HFFc6 (cell line): ENCODE measurements at regions not wholly inside any gene's neighbourhood (a gene's known extent, or its start where the extent isn't known, plus 50 kb on each side); places are given as distances from the start of the nearest gene placed in this dataset.

Source experiments
- DNase-seq: peaks from one replicate; pipeline ENCODE4 v3.0.0-alpha.2; 2018
- H3K27ac Mint-ChIP-seq: 2 replicates; pipeline ENCODE4 v1.8.0; 2020; ENCODE audit warnings: mild to moderate bottlenecking, mixed read lengths
- H3K27me3 Mint-ChIP-seq: 2 replicates; pipeline ENCODE4 v1.8.0; 2021; ENCODE audit warnings: mild to moderate bottlenecking, moderate library complexity, mixed read lengths; ENCODE audit not compliant: insufficient read depth
- H3K36me3 Mint-ChIP-seq: 2 replicates; pipeline ENCODE4 v1.8.0; 2021; ENCODE audit warnings: low read depth, mixed read lengths
- H3K4me1 Mint-ChIP-seq: 2 replicates; pipeline ENCODE4 v1.8.0; 2020; ENCODE audit warnings: low read depth, mixed read lengths
- H3K4me3 Mint-ChIP-seq: 2 replicates; pipeline ENCODE4 v1.8.0; 2020; ENCODE audit warnings: mild to moderate bottlenecking, moderate library complexity, mixed read lengths
- H3K9me3 Mint-ChIP-seq: 2 replicates; pipeline ENCODE4 v1.8.0; 2020; ENCODE audit warnings: mild to moderate bottlenecking, mixed read lengths
- TF ChIP-seq, protein P1 (sequence below): fragments of 200-600 bp; sonication (generic); IDR thresholded peaks from 2 replicates; pipeline ENCODE4 v1.5.0; 2021; ENCODE audit warnings: antibody characterized with exemption, mild to moderate bottlenecking

DNA sequence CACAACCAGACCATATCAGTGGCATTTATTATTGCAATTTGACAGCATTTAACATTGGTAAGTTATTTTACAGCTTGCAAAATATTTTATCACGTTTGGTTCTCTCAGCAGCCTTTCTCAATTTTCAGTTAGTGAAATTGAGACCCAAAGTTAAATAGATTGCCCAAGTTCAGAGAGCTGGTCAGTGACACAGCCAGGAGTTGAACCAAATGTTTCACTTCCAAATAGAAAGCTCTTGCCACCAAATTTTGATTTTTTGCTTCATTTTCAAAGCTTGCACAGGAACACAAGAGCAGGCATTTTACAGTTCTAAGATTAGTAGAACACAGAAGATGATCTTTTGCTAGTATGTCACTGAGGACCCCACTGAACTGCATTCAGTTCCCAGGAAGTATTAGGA, 271.5 kb upstream of the C9orf72 start:
- H3K9me3 Mint-ChIP-seq, result peaks cover 54% of the 10 kb centered on the region
- H3K36me3 Mint-ChIP-seq, result no peaks in the 10 kb centered on the region; the same call in 1 of the 2 replicates
- DNase-seq, result no peak
- TF ChIP-seq, protein P1, sequence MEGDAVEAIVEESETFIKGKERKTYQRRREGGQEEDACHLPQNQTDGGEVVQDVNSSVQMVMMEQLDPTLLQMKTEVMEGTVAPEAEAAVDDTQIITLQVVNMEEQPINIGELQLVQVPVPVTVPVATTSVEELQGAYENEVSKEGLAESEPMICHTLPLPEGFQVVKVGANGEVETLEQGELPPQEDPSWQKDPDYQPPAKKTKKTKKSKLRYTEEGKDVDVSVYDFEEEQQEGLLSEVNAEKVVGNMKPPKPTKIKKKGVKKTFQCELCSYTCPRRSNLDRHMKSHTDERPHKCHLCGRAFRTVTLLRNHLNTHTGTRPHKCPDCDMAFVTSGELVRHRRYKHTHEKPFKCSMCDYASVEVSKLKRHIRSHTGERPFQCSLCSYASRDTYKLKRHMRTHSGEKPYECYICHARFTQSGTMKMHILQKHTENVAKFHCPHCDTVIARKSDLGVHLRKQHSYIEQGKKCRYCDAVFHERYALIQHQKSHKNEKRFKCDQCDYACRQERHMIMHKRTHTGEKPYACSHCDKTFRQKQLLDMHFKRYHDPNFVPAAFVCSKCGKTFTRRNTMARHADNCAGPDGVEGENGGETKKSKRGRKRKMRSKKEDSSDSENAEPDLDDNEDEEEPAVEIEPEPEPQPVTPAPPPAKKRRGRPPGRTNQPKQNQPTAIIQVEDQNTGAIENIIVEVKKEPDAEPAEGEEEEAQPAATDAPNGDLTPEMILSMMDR, result no peak
- H3K27me3 Mint-ChIP-seq, result no peaks in the 10 kb centered on the region; the same call in 1 of the 2 replicates
- no peak overlapping the region for H3K4me3 Mint-ChIP-seq
- no peak overlapping the region for H3K27ac Mint-ChIP-seq
- no peaks in the 10 kb centered on the region for H3K4me1 Mint-ChIP-seq

DNA sequence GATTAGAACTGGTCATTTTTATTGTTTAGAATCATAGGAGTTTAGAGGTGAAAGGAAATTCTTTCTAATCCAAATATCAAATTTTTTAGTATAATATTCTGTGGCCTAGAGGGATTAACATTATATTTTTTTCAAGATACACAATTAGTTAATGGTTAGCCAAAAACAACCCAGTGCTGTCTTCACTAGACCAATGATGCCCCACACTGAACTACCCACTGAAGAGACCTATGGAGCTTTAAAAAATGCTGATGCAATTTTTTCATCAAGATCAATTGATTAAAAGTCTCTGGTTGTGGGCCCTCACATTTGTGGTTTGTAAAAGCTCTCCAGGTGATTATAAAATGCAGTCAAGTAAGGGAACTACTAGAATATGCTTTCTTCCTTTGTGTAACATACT, 274.1 kb upstream of the C9orf72 start:
- no peak overlapping the region for H3K4me3 Mint-ChIP-seq
- no peaks in the 10 kb centered on the region for H3K4me1 Mint-ChIP-seq
- H3K9me3 Mint-ChIP-seq, result peaks cover 55% of the 10 kb centered on the region
- TF ChIP-seq, protein P1, result no peak
- no peak overlapping the region for H3K27ac Mint-ChIP-seq
- no peak for DNase-seq
- no peaks in the 10 kb centered on the region; the same call in 1 of the 2 replicates for H3K27me3 Mint-ChIP-seq
- no peaks in the 10 kb centered on the region for H3K36me3 Mint-ChIP-seq

DNA sequence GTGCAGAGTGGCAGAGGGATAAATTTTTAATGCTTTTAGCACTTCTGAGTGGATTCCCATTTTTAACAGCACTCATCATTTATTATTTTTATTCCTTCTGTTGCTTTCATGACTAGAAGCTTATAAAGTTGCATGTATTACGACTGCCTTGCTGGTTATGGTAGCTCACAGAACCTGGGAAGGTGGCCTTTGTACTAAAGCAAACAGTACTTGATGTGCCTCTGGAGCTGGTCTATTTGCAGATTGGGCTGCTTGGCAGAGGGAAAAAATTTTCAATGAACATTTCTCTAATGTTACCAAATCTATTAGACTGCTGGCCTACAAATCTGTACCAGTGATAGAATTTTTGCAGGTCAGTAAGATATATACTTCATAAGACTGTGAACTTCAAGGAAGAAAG, 274.5 kb upstream of the C9orf72 start:
- H3K27me3 Mint-ChIP-seq, result no peaks in the 10 kb centered on the region; the same call in 1 of the 2 replicates
- TF ChIP-seq, protein P1, result no peak
- H3K4me1 Mint-ChIP-seq, result no peaks in the 10 kb centered on the region
- H3K4me3 Mint-ChIP-seq, result no peak overlapping the region
- DNase-seq, result no peak
- no peaks in the 10 kb centered on the region for H3K36me3 Mint-ChIP-seq
- peaks cover 52% of the 10 kb centered on the region for H3K9me3 Mint-ChIP-seq
- H3K27ac Mint-ChIP-seq, result no peak overlapping the region

DNA sequence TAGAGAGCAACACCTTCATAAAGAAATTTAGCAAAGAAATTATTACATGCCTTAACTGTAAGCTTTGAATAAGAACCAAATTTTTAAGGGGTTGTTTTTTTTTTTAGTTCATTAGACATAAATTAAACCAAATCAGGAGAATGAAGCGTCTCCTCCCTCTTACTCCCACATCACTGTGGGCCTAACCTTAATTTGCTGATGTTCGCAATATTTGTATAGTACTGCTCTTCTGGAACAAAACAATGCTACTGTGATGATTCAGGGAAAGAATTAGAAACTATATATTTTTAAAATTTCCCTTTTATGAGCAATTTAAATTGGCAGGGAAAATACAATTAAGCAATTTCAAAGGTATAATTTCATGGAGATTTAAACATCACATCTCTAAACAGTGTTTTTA, 275.0 kb upstream of the C9orf72 start:
- peaks cover 53% of the 10 kb centered on the region for H3K9me3 Mint-ChIP-seq
- no peaks in the 10 kb centered on the region for H3K4me1 Mint-ChIP-seq
- no peaks in the 10 kb centered on the region; the same call in 1 of the 2 replicates for H3K27me3 Mint-ChIP-seq

DNA sequence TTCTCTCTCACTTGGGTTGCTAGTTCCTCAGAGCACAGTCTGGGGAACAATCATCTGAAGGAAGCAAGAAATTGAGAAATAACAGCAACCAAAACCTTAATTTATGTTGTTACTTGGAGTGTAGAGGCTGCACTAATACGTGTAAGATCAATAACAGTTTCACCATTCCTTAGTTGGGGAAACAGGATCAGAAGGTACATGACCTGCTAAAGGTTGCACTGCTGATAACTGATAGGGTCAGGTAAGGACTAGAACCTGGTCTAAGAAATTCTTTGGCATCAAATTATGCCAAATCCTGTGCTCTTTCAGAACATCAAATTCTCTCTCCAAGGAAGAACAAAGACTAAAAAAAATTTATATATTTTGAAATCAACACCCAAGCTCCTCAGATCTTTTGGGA, 278.6 kb upstream of the C9orf72 start:
- no peaks in the 10 kb centered on the region; the same call in 1 of the 2 replicates for H3K27me3 Mint-ChIP-seq
- H3K4me3 Mint-ChIP-seq, result no peak overlapping the region
- no peak overlapping the region for H3K27ac Mint-ChIP-seq
- H3K36me3 Mint-ChIP-seq, result peaks cover 5% of the 10 kb centered on the region
- H3K9me3 Mint-ChIP-seq, result peaks cover 50% of the 10 kb centered on the region
- TF ChIP-seq, protein P1, result no peak
- no peaks in the 10 kb centered on the region for H3K4me1 Mint-ChIP-seq
- DNase-seq, result no peak

More for the DNA sequence above, 275.0 kb upstream of the C9orf72 start:
- TF ChIP-seq, protein P1, result no peak
- H3K36me3 Mint-ChIP-seq, result no peaks in the 10 kb centered on the region
- no peak overlapping the region for H3K4me3 Mint-ChIP-seq
- H3K27ac Mint-ChIP-seq, result no peak overlapping the region
- no peak for DNase-seq

DNA sequence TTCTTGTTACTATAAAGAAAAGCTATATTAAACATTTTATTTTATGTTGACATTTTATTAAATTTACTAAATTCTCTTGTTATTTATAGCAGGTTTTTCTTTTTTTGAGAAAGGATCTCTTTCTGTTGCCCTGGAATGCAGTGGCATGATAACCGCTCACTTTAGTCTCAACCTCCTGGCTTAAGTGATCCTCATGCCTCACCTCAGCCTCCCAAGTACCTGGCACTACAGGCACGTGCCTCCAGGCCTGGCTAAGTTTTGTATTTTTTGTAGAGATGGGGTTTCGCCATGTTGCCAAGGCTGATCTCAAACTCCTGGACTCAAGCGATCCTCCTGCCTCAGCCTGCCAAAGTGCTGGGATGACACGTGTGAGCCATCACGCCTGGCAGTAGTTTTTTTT, 280.2 kb upstream of the C9orf72 start:
- peaks cover 43% of the 10 kb centered on the region for H3K9me3 Mint-ChIP-seq
- no peak overlapping the region for H3K27ac Mint-ChIP-seq
- no peaks in the 10 kb centered on the region; the same call in 1 of the 2 replicates for H3K27me3 Mint-ChIP-seq
- H3K4me3 Mint-ChIP-seq, result no peak overlapping the region
- peaks cover 5% of the 10 kb centered on the region for H3K36me3 Mint-ChIP-seq
- TF ChIP-seq, protein P1, result no peak
- DNase-seq, result no peak
- H3K4me1 Mint-ChIP-seq, result no peaks in the 10 kb centered on the region
